Right atrium auricular region (tissue), 2 donors: ENCODE measurements at regions not wholly inside any gene's neighbourhood (a gene's known extent, or its start where the extent isn't known, plus 50 kb on each side); places are given as distances from the start of the nearest gene placed in this dataset.

ENCODE experiments used
- DNase-seq: peaks from one replicate; pipeline ENCODE4 v3.0.0-alpha.2; 2019; ENCODE audit warnings: low spot score
- H3K27ac ChIP-seq, 2 donors: fragments of 200-600 bp; sonication (generic); 1 replicate in 1 of 2; 2 replicates in 1 of 2; pipeline ENCODE4 v1.5.1; 2016 to 2019
- H3K27me3 ChIP-seq, 2 donors: fragments of 200-600 bp; sonication (generic); one replicate each; pipeline versions ENCODE4 v1.5.1 to v1.6.0; 2017 to 2019
- H3K36me3 ChIP-seq: fragments of 200-600 bp; sonication (generic); one replicate; pipeline ENCODE4 v1.5.1; 2016
- H3K4me1 ChIP-seq, 2 donors: fragments of 200-600 bp; sonication (generic); one replicate each; pipeline versions ENCODE4 v1.5.1 to v1.6.0; 2017 to 2019
- H3K4me3 ChIP-seq, 2 donors: fragments of 200-600 bp; sonication (generic); 1 replicate in 1 of 2; 2 replicates in 1 of 2; pipeline ENCODE4 v1.5.1; 2017 to 2019; ENCODE audit warnings: mild to moderate bottlenecking in 1 of 2, moderate library complexity in 1 of 2
- H3K9me3 ChIP-seq, 2 donors: fragments of 200-600 bp; sonication (generic); one replicate each; pipeline ENCODE4 v1.5.1; 2019
- CTCF ChIP-seq, 2 donors: fragments of 200-600 bp; sonication (generic); IDR thresholded peaks; one replicate each; pipeline ENCODE4 v1.5.1; 2019; ENCODE audit warnings: antibody characterized with exemption in 2 of 2

- H3K27ac ChIP-seq: no peak overlapping the region
- TF ChIP-seq CTCF (IDR thresholded peaks at IDR 0.05): no peak
- DNase-seq: no peak
- no peaks in the 10 kb centered on the region for H3K4me1 ChIP-seq
- no peak overlapping the region for H3K4me3 ChIP-seq
- no peaks in the 10 kb centered on the region for H3K27me3 ChIP-seq
- H3K36me3 ChIP-seq: no peaks in the 10 kb centered on the region
- no peaks in the 10 kb centered on the region for H3K9me3 ChIP-seq
Observed at GRCh38 chr2:156659694-156660093, 223.5 kb downstream of the GPD2 start.

- no peak for TF ChIP-seq CTCF (IDR thresholded peaks at IDR 0.05)
- H3K9me3 ChIP-seq: peaks cover 0 to 12% of the 10 kb centered on the region in 2 donors
- no peak overlapping the region for H3K27ac ChIP-seq
- H3K4me1 ChIP-seq: no peaks in the 10 kb centered on the region
- no peaks in the 10 kb centered on the region for H3K27me3 ChIP-seq
- no peak for DNase-seq
- no peaks in the 10 kb centered on the region for H3K36me3 ChIP-seq
- H3K4me3 ChIP-seq: no peak overlapping the region
Observed at GRCh38 chr2:156663757-156664409, 227.7 kb downstream of the GPD2 start.

- Histone ChIP-seq H3K4me1 (no peaks in the 10 kb centered on the region), H3K36me3 (no peaks in the 10 kb centered on the region), H3K4me3 (no peak overlapping the region), H3K27me3 (no peaks in the 10 kb centered on the region), H3K27ac (no peak overlapping the region), H3K9me3 (peaks cover 0 to 12% of the 10 kb centered on the region in 2 donors)
- TF ChIP-seq CTCF (IDR thresholded peaks at IDR 0.05): no peak
- DNase-seq: no peak
Observed at GRCh38 chr2:156666130-156666785, 230.1 kb downstream of the GPD2 start.

- Histone ChIP-seq H3K27me3 (no peaks in the 10 kb centered on the region), H3K4me1 (no peaks in the 10 kb centered on the region), H3K4me3 (no peak overlapping the region), H3K36me3 (no peaks in the 10 kb centered on the region), H3K9me3 (peaks cover 0 to 12% of the 10 kb centered on the region in 2 donors), H3K27ac (no peak overlapping the region)
- DNase-seq: no peak
- TF ChIP-seq CTCF (IDR thresholded peaks at IDR 0.05): no peak
Observed at GRCh38 chr2:156670104-156670503, 233.9 kb downstream of the GPD2 start.

- no peak for DNase-seq
- Histone ChIP-seq H3K27ac (no peak overlapping the region), H3K9me3 (peaks cover 0 to 12% of the 10 kb centered on the region in 2 donors), H3K4me3 (no peak overlapping the region), H3K4me1 (no peaks in the 10 kb centered on the region), H3K27me3 (no peaks in the 10 kb centered on the region), H3K36me3 (no peaks in the 10 kb centered on the region)
- no peak for TF ChIP-seq CTCF (IDR thresholded peaks at IDR 0.05)
Observed at GRCh38 chr2:156671706-156672361, 235.7 kb downstream of the GPD2 start.
